Fibroblast of lung (primary cell): ENCODE measurements at regions not wholly inside any gene's neighbourhood (a gene's known extent, or its start where the extent isn't known, plus 50 kb on each side); places are given as distances from the start of the nearest gene placed in this dataset.
"Not testable (repeated sequence)": the region's sequence is repeated elsewhere in the genome, so short reads cannot be mapped to it uniquely, and the experiment has no call there.

Experiments used
- DNase-seq, 2 donors: peaks; one replicate each; pipeline versions ENCODE4 v3.0.0 to v3.0.0-alpha.2; 2010; ENCODE audit warnings: low read depth in 2 of 2
- H2AFZ ChIP-seq: 2 replicates; pipeline ENCODE4 v1.5.1; 2012; ENCODE audit warnings: low read length, control low read depth, inconsistent platforms
- H3K27ac ChIP-seq: 2 replicates; pipeline ENCODE4 v1.5.1; 2011; ENCODE audit warnings: low read length, control low read depth; ENCODE audit not compliant: insufficient read depth
- H3K27me3 ChIP-seq: 2 replicates; pipeline ENCODE4 v1.5.1; 2011; ENCODE audit warnings: mild to moderate bottlenecking, low read length; ENCODE audit not compliant: control insufficient read depth, insufficient read depth
- H3K36me3 ChIP-seq: 2 replicates; pipeline ENCODE4 v1.5.1; 2011; ENCODE audit warnings: low read length; ENCODE audit not compliant: control insufficient read depth, insufficient read depth
- H3K4me1 ChIP-seq: 2 replicates; pipeline ENCODE4 v1.5.1; 2011; ENCODE audit warnings: low read length; ENCODE audit not compliant: control insufficient read depth, insufficient read depth; ENCODE audit errors: extremely low read depth
- H3K4me2 ChIP-seq: 2 replicates; pipeline ENCODE4 v1.5.1; 2011; ENCODE audit warnings: low read length, control low read depth; ENCODE audit not compliant: insufficient read depth; ENCODE audit errors: extremely low read depth
- H3K4me3 ChIP-seq, 4 experiments: fragments of 200-600 bp in 1 of 4; sonication (generic) in 1 of 4; replicated peaks in 1 of 4; 2 replicates each; pipeline ENCODE4 v1.5.1; 2011 to 2016; ENCODE audit warnings: low read length in 4 of 4, low read depth in 3 of 4, mild to moderate bottlenecking in 3 of 4, control low read depth in 2 of 4, inconsistent platforms in 1 of 4, mixed read lengths in 1 of 4; ENCODE audit not compliant: insufficient read depth in 1 of 4; ENCODE audit errors: control extremely low read depth in 1 of 4
- H3K79me2 ChIP-seq: 2 replicates; pipeline ENCODE4 v1.5.1; 2012; ENCODE audit warnings: mild to moderate bottlenecking, low read length, inconsistent platforms; ENCODE audit not compliant: control insufficient read depth, insufficient read depth
- H3K9ac ChIP-seq: 2 replicates; pipeline ENCODE4 v1.5.1; 2011; ENCODE audit warnings: mild to moderate bottlenecking, low read length, control low read depth; ENCODE audit not compliant: insufficient read depth
- H3K9me3 ChIP-seq: 2 replicates; pipeline ENCODE4 v1.5.1; 2012; ENCODE audit warnings: low read depth, low read length; ENCODE audit not compliant: control insufficient read depth, insufficient read depth
- H4K20me1 ChIP-seq: 2 replicates; pipeline ENCODE4 v1.5.1; 2011; ENCODE audit warnings: low read length; ENCODE audit not compliant: control insufficient read depth, insufficient read depth; ENCODE audit errors: extremely low read depth

DNA sequence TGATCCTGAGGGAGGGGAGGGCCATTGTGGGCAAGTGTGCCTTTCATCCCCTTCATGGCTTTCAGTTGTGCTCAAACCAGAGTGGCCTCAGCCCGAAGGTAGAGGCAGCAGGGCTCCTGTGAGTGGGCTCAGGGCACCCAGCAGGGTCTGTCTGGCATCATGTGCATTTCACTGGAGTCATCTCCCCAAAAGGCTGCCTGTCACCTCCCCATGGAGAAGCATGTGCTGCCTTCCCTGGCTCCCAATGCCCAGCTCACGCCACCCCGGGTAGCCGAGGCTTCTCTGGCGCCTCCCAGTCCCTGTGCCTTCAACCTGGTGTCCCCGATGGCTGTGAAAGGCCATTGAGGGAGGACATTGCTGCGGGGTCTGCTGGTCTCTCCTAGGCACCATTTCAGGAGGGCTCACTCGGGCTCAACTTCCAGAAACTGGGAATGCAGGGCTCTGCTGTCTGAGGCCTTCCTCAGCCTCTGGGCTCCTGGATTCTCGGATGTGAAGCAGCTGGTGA is 213.9 kb downstream of the BANP start:
- not testable (repeated sequence) for H3K9ac ChIP-seq, H3K79me2 ChIP-seq, H3K4me2 ChIP-seq, H3K9me3 ChIP-seq, H3K4me1 ChIP-seq, DNase-seq, H2AFZ ChIP-seq, H4K20me1 ChIP-seq, H3K4me3 ChIP-seq, H3K27me3 ChIP-seq, H3K36me3 ChIP-seq, H3K27ac ChIP-seq

GRCh38 chr16:88165683-88166082 is 214.4 kb downstream of the BANP start:
- H3K27ac ChIP-seq, H2AFZ ChIP-seq, H3K4me1 ChIP-seq, H3K4me2 ChIP-seq, H3K79me2 ChIP-seq, H4K20me1 ChIP-seq, H3K4me3 ChIP-seq, DNase-seq, H3K27me3 ChIP-seq, H3K9me3 ChIP-seq, H3K36me3 ChIP-seq: not testable (repeated sequence)
- H3K9ac ChIP-seq = peak overlapping the region; percentile 2

GRCh38 chr16:88166209-88166773 is 215.1 kb downstream of the BANP start:
- not testable (repeated sequence) for H3K9me3 ChIP-seq, H3K36me3 ChIP-seq, H3K9ac ChIP-seq, H4K20me1 ChIP-seq, H3K27me3 ChIP-seq, H2AFZ ChIP-seq, H3K27ac ChIP-seq, H3K4me1 ChIP-seq, H3K79me2 ChIP-seq
- Histone ChIP-seq H3K4me3 (peak overlapping the region in 1 of 4 experiments; percentile 14), H3K4me2 (peak overlapping the region; percentile 23)
- DNase-seq = peak; percentile 25 to 84

DNA sequence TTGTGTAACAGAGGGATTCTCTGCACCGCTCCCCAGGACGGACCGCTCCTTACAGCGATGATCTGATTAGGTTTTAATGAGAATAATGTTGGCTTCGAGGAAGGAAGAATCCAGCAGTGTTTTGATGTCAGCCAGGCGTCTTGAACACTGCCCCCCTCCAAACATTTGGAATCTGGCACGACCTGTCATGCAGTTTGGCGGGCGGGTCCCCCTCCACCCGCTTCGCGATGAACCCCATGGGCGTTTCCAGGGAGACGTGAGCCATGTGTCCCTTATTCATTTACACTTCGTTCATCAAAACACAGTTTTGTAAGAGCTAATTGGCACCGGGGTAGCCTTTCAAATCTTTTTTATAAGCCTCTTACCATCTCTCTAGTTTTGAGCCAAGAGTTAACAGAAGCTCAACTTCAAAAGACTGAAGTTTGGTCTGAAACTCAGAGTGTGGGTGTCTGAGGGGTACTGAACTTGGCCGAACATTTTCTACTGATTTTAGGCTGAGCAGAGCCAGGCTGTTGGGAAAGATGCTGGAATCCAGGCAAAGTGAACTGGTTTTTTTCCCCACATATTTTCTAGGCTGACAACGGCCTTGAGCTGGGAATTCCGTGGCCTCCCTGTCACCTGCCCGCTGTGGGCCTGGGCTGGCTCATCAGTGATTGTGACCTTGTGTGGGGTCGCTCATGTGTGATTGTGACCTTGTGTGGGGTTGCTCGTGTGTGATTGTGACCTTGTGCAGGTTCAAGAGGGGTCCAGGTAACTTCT is 214.8 kb upstream of the ZNF469 start:
- H2AFZ ChIP-seq, H3K9ac ChIP-seq, H3K4me2 ChIP-seq, H3K4me3 ChIP-seq, H3K4me1 ChIP-seq, H3K27me3 ChIP-seq, H4K20me1 ChIP-seq, H3K9me3 ChIP-seq, H3K79me2 ChIP-seq, H3K27ac ChIP-seq, H3K36me3 ChIP-seq: not testable (repeated sequence)
- DNase-seq = peak in 1 of 2 donors; percentile 49

GRCh38 chr16:88168557-88168949 is 214.2 kb upstream of the ZNF469 start:
- H4K20me1 ChIP-seq, H3K4me1 ChIP-seq, H3K27me3 ChIP-seq, H3K9me3 ChIP-seq, H3K9ac ChIP-seq, H3K79me2 ChIP-seq, H3K27ac ChIP-seq, H3K36me3 ChIP-seq, H3K4me3 ChIP-seq, H2AFZ ChIP-seq, DNase-seq, H3K4me2 ChIP-seq: not testable (repeated sequence)

DNA sequence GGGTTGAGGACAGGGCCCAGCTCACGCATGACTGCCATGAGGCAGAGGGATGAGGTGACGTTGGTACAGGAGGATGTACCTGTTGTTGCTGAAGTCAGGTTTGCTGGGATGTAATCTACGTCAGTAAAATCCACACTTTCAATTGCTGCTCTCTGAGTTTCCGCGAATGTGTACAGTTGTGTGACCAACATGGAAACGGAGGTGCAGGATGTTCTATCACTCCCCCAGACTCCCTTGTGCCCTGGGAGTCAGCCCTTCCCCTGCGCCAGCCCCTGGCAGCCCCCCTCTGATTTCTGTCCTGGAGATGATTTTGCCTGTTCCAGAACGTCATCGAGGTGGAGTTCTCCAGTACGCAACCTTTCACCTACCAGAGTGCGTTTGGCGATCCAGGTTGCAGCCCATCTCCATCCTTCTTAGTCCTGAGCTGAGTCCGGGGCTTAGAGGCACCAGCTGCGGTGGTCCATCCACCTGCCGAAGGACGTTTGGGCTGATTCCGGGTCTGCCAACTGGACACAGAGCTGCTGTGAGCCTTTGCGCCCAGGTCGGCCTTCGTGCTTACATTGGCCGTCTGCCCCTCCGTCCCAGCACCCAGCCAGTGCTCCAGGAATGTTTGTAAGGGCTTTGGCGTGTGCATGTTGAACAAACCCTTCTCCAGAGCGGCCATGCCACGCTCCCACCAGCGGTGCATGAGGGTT is 213.5 kb upstream of the ZNF469 start:
- not testable (repeated sequence) for H3K27me3 ChIP-seq, H3K4me2 ChIP-seq, H3K27ac ChIP-seq, H2AFZ ChIP-seq, H3K9ac ChIP-seq, H3K9me3 ChIP-seq, H3K36me3 ChIP-seq, H3K4me3 ChIP-seq, DNase-seq, H4K20me1 ChIP-seq, H3K79me2 ChIP-seq, H3K4me1 ChIP-seq
